OCI-LY3 (cell line): ENCODE measurements at regions not wholly inside any gene's neighbourhood (a gene's known extent, or its start where the extent isn't known, plus 50 kb on each side); places are given as distances from the start of the nearest gene placed in this dataset.
"Not testable (repeated sequence)": the region's sequence is repeated elsewhere in the genome, so short reads cannot be mapped to it uniquely, and the experiment has no call there.

Source experiments
- H2AFZ ChIP-seq: fragments of 200-600, 300-600 bp; shearing (Covaris generic); 2 replicates; pipeline ENCODE4 v1.6.0; 2014; ENCODE audit warnings: antibody characterized with exemption, low read depth, low read length
- H3K27ac ChIP-seq: fragments of 200-600, 300-600 bp; sonication (generic); 2 replicates; pipeline ENCODE4 v1.5.1; 2014; ENCODE audit warnings: mild to moderate bottlenecking, low read length, moderate library complexity, mixed read lengths
- H3K27me3 ChIP-seq: fragments of 200-600, 300-600 bp; sonication (generic); 2 replicates; pipeline ENCODE4 v1.6.1; 2014; ENCODE audit warnings: low read depth, low read length, mixed read lengths
- H3K36me3 ChIP-seq: fragments of 200-600, 300-600 bp; sonication (generic); replicated peaks from 2 replicates; pipeline ENCODE3; 2014; ENCODE audit warnings: low read depth, low read length, mixed read lengths
- H3K4me1 ChIP-seq: fragments of 300-600, 200-600 bp; sonication (generic); 2 replicates; pipeline ENCODE4 v1.6.1; 2014; ENCODE audit warnings: low read length, mixed read lengths
- H3K4me2 ChIP-seq: fragments of 200-600, 300-600 bp; sonication (generic); 2 replicates; pipeline ENCODE4 v1.6.1; 2014; ENCODE audit warnings: low read length, mixed read lengths
- H3K4me3 ChIP-seq: fragments of 300-600, 200-600 bp; sonication (generic); 2 replicates; pipeline ENCODE4 v1.5.1; 2014; ENCODE audit warnings: antibody characterized with exemption, mild to moderate bottlenecking, low read length, moderate library complexity
- H3K79me2 ChIP-seq: fragments of 300-600, 200-600 bp; shearing (Covaris generic); 2 replicates; pipeline ENCODE4 v1.6.1; 2014; ENCODE audit warnings: mild to moderate bottlenecking, low read length, mixed read lengths
- H3K9ac ChIP-seq: fragments of 300-600, 200-600 bp; shearing (Covaris generic); 2 replicates; pipeline ENCODE4 v1.6.0; 2014; ENCODE audit warnings: mild to moderate bottlenecking, low read length, moderate library complexity
- H3K9me3 ChIP-seq: fragments of 200-600, 300-600 bp; shearing (Covaris generic); 2 replicates; pipeline ENCODE4 v1.6.1; 2014; ENCODE audit warnings: low read length, mixed read lengths; ENCODE audit not compliant: insufficient read depth
- H4K20me1 ChIP-seq: fragments of 200-600, 300-600 bp; sonication (generic); 2 replicates; pipeline ENCODE4 v1.6.1; 2016; ENCODE audit warnings: low read length, mixed read lengths; ENCODE audit not compliant: insufficient read depth
- CTCF ChIP-seq: fragments of 200-600, 300-600 bp; sonication (generic); IDR thresholded peaks from 2 replicates; pipeline ENCODE4 v1.5.1; 2014; ENCODE audit warnings: antibody characterized with exemption, low read length, low read depth
- EZH2phosphoT487 ChIP-seq: fragments of 200-600 bp; shearing (Covaris generic); IDR thresholded peaks from 2 replicates; pipeline ENCODE4 v1.6.1; 2018; ENCODE audit warnings: antibody characterized with exemption, mixed run types, low read depth

- H3K9ac ChIP-seq, result no peak overlapping the region
- no peak overlapping the region for H3K27ac ChIP-seq
- TF ChIP-seq EZH2phosphoT487, result no peak
- no peak for TF ChIP-seq CTCF
- no peaks in the 10 kb centered on the region for H3K79me2 ChIP-seq
- no peaks in the 10 kb centered on the region for H3K27me3 ChIP-seq
- no peaks in the 10 kb centered on the region for H4K20me1 ChIP-seq
- no peak overlapping the region for H2AFZ ChIP-seq
- H3K9me3 ChIP-seq, result peaks cover 1% of the 10 kb centered on the region
- no peaks in the 10 kb centered on the region for H3K4me1 ChIP-seq
- H3K4me2 ChIP-seq, result no peak overlapping the region
- H3K36me3 ChIP-seq, result no peaks in the 10 kb centered on the region
- H3K4me3 ChIP-seq, result no peak overlapping the region
Measured at GRCh38 chrX:1841746-1842145, 226.9 kb downstream of the ASMT start.

DNA sequence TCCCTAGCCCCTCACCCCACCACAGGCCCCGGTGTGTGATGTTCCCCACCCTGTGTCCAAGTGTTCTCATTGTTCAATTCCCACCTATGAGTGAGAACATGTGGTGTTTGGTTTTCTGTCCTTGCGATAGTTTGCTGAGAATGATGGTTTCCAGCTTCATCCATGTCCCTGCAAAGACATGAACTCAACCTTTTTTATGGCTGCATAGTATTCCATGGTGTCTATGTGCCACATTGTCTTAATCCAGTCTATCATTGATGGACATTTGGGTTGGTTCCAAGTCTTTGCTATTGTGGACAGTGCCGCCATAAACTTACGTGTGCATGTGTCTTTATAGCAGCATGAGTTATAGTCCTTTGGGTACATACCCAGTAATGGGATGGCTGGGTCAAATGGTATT, 232.1 kb downstream of the ASMT start:
- not testable (repeated sequence) for H2AFZ ChIP-seq, H3K27ac ChIP-seq, H3K79me2 ChIP-seq, H3K27me3 ChIP-seq, H3K4me2 ChIP-seq, H3K4me3 ChIP-seq, H3K9ac ChIP-seq, H3K4me1 ChIP-seq, H3K9me3 ChIP-seq, H4K20me1 ChIP-seq, H3K36me3 ChIP-seq

GRCh38 chrX:1847790-1848189, 232.9 kb downstream of the ASMT start:
- not testable (repeated sequence) for H3K79me2 ChIP-seq, H3K9me3 ChIP-seq, H4K20me1 ChIP-seq, H3K4me2 ChIP-seq, H2AFZ ChIP-seq, H3K27ac ChIP-seq, H3K9ac ChIP-seq, H3K4me3 ChIP-seq, H3K36me3 ChIP-seq, H3K4me1 ChIP-seq, H3K27me3 ChIP-seq

DNA sequence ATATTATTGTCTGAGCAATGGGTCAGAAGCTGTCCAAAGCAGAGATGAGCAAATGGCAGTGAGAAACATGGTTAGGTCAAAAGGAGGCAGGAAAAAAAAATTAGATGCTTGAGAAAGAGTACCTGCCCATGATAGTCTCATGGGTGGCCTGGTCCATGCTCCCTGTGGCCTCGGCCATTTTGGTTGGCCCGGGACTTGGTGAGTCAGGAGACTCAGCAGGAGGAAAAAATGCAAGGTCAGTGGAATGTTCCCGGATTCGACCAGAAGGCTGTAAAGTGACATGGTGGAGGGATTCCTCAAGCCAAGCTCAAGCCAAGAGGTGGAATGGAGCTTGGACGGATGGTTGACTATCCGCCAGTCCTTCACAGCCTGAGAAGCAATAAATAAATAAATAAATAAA, 236.7 kb downstream of the ASMT start:
- no peaks in the 10 kb centered on the region for H4K20me1 ChIP-seq
- no peak overlapping the region for H3K4me3 ChIP-seq
- no peaks in the 10 kb centered on the region for H3K4me1 ChIP-seq
- H3K27ac ChIP-seq, result no peak overlapping the region
- no peak for TF ChIP-seq EZH2phosphoT487
- TF ChIP-seq CTCF, result no peak
- no peaks in the 10 kb centered on the region for H3K27me3 ChIP-seq
- no peaks in the 10 kb centered on the region for H3K79me2 ChIP-seq
- H3K9ac ChIP-seq, result no peak overlapping the region
- H3K36me3 ChIP-seq, result no peaks in the 10 kb centered on the region
- no peaks in the 10 kb centered on the region for H3K9me3 ChIP-seq
- no peak overlapping the region for H3K4me2 ChIP-seq
- no peak overlapping the region for H2AFZ ChIP-seq

DNA sequence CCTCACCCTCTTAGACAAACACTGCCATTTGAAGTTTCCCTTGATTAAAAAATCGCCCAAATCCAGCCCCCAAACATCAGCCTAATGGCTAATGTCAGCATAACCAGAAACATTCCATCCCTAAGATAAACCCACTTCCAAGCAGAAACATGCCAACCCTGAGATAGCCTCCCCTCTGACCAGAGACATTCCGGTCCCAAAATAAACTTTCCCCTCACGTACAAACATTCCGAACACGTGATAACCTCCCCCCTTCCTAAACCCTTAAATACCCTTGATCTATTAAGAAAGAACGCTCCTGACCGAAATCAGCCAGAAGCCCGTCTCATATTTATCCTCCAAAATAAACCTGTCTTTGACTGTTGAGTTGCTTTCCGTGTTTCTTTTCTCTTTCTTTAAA, 237.2 kb downstream of the ASMT start:
- no peaks in the 10 kb centered on the region for H3K79me2 ChIP-seq
- H3K4me2 ChIP-seq, result no peak overlapping the region
- H3K4me1 ChIP-seq, result no peaks in the 10 kb centered on the region
- no peak overlapping the region for H3K4me3 ChIP-seq
- no peaks in the 10 kb centered on the region for H4K20me1 ChIP-seq
- H3K9me3 ChIP-seq, result no peaks in the 10 kb centered on the region
- no peak overlapping the region for H2AFZ ChIP-seq
- H3K27me3 ChIP-seq, result no peaks in the 10 kb centered on the region
- no peak overlapping the region for H3K27ac ChIP-seq
- TF ChIP-seq EZH2phosphoT487, result no peak
- TF ChIP-seq CTCF, result no peak
- no peaks in the 10 kb centered on the region for H3K36me3 ChIP-seq
- no peak overlapping the region for H3K9ac ChIP-seq
